ENCODE measurements at regions not wholly inside any gene's neighbourhood (a gene's known extent, or its start where the extent isn't known, plus 50 kb on each side); places are given as distances from the start of the nearest gene placed in this dataset.

DNA sequence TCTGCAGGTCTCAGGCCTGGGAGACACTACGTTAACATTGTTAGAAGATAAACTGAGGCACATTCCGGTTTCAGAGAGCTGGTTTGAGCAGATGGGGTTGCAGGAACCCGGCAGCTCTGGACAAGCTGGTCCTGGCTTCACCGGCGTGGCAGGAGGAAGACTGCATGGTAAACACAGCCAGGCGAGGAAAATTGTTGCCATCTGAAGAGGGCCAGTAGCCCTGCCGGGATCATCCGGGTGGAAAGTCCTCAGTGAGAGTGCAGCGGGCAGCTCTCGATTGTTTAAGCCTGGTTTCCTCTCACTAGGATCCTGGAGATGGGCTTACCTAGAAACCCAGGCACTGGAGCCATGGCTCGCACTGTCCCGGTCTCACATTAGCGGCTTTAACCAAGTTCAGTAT is 226.9 kb downstream of the IRX2 start:
- DNase-seq: no peak

DNA sequence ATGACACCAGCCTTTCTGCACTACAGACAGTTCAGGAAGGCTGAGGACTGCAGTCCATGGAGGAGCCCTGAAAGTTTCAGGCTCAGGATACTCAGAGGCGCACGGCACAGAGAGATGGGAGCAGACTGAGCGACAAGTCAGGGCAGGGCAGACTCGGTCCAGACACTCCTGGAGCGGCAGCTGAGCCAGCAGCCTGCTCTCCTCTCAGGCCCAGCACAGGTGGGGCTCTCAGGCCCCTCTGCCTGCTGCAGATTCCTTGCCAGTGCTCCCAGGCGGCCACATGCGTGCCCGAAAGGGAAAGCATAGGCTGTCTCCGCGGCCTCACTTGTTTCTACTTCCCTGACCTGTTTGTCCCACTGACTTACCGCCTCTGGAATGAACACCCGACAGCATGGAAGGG is 228.3 kb downstream of the IRX2 start:
- no peak for DNase-seq

DNA sequence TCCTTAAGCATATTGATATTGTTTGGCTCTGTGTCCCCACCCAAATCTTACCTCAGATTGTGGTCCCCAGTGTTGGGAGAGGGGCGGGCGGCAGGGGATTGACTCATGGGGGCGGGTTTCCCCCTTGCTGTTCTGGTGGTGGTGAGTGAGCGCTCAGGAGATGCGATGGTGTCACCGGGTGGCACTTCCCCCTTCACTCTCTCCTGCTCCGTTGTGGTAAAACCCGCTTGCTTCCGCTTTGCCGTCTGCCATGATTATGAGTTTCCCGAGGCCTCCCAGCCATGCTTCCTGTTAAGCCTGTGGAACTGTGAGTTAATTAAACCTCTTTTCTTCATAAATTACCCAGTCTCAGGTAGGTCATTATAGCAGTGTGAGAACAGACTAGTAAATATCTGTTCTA is 229.1 kb downstream of the IRX2 start:
- DNase-seq: no peak

GRCh38 chr5:2519153-2519552 is 232.3 kb downstream of the IRX2 start:
- no peak for DNase-seq

DNA sequence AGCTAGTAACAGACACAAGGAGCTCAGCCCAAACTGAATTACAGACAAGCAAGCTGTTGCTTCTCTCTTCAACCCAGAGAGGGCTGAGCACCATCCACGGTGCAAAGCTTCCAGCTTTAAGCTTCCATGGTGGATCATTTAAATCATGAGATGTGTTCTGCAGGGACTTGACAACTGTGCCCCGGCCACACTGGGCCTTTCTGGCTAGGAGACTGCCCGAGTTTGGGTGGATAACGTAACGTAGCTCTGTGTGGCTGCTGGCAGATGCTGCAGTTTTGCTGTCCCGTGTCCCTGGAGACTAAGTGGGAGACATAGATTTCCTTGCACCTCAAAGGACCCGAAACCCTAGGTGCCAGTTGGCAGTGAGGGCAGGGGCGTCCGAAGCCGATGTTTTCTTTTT is 234.0 kb downstream of the IRX2 start:
- no peak for DNase-seq

- DNase-seq: no peak
These were observed 236.2 kb downstream of the IRX2 start for GRCh38 chr5:2515180-2515764.

DNA sequence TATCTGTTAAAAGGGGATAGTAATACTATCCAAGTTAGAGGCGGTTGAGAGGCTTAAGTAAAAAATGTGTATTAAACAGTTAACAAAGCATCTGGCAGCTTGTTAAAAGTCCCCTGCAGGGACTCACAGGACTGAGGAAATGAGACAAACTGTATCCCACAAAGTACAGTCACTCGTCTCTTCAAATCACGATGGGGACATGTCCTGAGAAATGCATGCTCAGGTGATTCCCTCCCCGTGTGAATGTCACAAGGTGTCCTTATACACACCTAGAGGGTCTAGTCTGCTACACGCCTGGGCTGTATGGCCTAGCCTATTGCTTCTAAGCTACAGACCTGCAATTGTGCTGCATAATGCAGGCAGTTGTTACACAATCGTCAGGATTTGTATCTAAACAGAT is 237.0 kb downstream of the IRX2 start:
- DNase-seq: no peak

- DNase-seq: no peak
These were observed 239.8 kb downstream of the IRX2 start for GRCh38 chr5:2511706-2512105.

DNA sequence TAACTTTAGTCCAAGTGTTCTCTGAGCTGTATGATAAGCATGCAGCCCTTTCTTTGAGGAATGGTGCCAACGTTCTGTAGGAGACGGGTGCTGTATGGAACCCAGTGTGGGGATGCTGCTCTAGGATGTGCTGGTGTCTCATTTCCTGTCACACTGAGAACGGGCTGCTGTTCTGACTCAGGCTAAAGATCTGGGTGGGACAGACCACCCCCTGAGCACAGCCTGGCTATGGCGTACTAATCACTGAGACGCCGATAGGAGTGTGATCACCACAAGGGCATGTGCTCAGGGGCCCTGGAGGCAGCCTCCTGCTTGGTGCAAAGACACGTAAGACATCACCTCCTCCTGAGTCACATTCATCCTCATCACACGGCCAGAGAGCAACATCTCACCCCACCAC is 240.4 kb downstream of the IRX2 start:
- DNase-seq: no peak

GRCh38 chr5:2509527-2509926 is 241.9 kb downstream of the IRX2 start:
- DNase-seq: no peak

DNA sequence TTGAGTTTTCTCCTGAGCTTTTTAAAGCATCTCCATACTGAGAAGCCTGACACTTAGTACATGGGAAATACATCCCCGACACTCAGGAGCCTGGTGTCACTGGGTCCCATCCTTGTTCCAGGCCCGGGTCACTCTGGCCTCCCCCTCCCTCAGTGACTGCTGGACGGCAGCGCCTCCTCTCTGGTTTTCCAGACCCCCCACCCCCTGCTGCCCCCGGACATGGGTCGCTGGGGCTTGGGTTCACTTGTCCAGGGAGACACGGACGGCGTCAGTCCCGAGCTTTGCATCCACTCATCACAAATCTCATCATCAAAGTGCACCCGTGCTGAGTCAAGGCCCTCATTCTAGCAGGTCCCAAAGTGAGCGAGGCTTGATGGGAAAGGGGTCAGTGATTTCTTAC is 243.0 kb downstream of the IRX2 start:
- no peak for DNase-seq

DNA sequence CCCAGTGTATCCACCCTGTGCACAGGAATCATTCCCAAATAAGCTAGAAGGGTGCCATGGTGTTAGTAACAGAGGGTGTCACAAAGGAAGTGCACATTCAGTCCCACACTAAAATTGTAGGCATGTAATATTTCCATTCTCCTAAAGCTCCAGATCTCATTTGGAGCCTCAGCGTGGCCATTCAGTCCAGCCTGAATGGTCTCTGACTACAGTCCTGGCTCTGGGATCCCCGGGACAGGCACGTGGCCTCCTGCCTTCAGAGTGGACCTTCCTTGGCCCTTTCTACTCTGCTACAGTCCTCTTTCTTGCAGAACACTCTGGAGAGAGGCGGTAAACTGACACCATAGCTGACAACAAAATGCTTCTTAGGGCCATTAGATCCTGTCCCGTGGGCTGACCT is 243.9 kb downstream of the IRX2 start:
- no peak for DNase-seq

DNA sequence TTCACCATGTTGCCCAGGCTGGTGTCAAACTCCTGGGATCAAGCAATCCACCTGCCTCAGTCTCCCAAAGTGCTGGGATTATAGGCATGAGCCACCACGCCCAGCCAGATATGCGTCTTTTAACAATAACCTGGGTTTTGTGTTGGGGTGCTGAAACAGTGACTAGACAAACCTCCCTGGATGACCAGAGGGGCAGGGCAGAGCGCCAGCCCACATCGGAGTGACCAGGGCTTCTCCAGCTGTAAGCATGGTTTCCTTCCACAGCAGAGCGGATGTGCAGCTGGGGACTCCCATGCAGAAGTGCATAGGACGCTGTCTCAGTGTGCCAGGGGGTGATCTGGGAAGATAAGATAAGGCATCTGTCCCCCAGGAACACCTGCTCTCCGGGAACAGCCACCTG is 244.9 kb downstream of the IRX2 start:
- no peak for DNase-seq

GRCh38 chr5:2505217-2505616 is 246.3 kb downstream of the IRX2 start:
- DNase-seq: no peak

DNA sequence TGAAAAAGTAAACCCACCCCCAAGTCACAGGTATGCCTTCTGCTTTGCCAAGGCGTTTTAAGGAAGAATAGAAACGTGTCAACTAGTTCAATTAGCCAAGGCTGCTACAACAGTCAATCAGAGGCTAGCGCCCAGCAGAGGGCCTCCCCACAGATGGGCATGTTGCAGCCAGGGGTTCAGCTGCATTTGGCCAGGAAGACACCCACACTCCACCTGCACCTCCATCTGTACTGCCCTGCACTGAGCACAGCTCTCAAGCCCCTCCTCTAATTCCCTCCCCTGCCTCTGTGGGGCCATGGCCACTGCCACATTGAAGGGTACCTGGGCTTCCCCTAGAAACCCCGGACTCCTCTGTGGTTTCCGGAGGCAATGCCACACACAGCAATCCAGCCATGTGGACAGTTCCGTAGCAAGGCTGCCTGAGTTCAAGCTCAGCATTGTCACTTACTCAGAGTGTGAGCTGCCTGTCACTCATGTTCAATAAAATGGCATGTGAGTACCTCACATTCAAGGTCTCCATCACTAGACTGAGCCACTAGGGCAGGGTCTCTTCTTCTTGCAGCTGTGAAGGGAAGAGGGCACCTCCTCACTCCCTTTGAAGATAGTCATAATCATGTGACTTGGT is 248.4 kb downstream of the IRX2 start:
- DNase-seq: no peak

- no peak for DNase-seq
These were observed 251.6 kb downstream of the IRX2 start for GRCh38 chr5:2499917-2500316.

- no peak for DNase-seq
These were observed 254.6 kb downstream of the IRX2 start for GRCh38 chr5:2496891-2497290.

DNA sequence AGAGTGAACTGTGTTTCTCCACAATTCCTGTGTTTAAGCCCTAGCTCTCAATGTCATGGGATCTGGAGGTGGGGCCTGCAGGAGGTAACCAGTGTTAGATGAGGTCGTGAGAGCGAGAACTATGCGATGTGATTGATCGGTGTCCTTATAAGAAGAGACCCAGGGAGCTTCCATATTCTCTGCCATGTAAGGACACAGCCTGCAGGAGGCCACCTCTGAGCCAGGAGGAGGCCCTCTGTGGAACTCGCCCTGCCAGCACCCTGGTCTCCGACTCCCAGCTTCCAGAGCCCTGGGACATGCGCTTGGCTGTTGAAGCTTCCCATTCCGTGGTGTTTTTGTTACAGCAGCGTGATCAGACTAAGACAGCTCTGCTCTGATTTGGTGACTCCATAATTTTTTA is 255.4 kb downstream of the IRX2 start:
- no peak for DNase-seq

DNA sequence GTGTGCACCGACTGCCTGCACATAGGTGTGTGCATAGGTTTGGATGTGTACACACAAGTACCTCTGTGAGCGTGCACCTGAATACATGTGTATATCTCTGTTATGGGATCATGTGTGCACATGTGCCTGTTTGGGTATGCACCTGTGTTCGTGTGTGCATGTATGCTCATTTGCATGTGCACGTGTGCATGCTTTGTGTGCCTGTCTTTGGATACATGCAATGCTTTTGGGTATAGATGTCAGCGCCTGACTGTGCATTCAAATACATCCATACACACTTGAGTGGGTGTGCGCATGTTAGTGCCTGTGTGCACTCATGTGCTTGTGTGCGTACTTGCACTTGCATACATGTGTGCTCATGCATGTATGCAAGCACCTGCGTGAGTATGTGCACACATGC is 258.1 kb downstream of the IRX2 start:
- DNase-seq: no peak

- DNase-seq: no peak
These were observed 259.0 kb downstream of the IRX2 start for GRCh38 chr5:2492476-2492875.

DNA sequence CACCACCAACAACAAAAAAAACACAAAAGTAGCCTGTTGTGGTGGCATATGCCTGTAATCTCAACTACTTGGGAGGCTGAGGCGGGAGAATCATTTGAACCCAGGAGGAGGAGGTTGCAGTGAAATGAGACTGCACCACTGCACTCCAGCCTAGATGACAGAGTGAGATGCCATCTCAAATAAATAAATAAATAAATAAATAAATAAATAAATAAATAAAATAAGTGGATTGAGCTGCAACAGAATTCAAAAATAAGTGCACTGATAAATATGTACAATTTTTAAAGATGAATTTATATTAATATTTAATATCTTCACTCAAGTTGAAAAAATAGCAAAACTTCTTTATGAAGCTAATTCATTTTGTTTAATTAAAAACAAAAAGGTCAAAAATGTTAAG is 259.6 kb downstream of the IRX2 start:
- no peak for DNase-seq

GRCh38 chr5:2489306-2489705 is 262.2 kb downstream of the IRX2 start:
- DNase-seq: no peak

DNA sequence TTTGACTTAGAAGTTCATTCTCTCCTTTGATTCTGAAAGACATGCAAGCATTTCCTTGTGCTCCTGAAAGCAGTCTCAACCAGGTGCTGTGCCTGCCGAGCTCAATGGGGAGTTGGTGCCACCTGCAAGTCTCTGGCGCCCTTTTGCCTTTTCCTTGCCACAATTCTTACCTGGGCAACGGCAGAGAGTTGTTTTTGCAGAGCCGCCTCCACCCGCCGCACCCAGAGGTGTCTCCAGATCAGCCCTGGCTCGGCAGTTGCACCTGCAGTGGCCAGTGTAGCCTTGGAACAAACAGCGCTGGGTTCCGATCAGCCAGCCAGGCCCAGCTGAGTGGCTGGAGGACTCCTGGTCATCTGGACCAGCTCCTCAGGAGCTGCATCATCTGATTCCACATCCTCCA is 262.9 kb downstream of the IRX2 start:
- no peak for DNase-seq

- DNase-seq: no peak
These were observed 264.2 kb downstream of the IRX2 start for GRCh38 chr5:2487152-2487763.

- DNase-seq: no peak
These were observed 265.1 kb downstream of the IRX2 start for GRCh38 chr5:2486373-2486772.

Data from NCI-H2081 (cell line).